ENCODE measurements at regions not wholly inside any gene's neighbourhood (a gene's known extent, or its start where the extent isn't known, plus 50 kb on each side); places are given as distances from the start of the nearest gene placed in this dataset.

- intact Hi-C loops (cut with DNase I) = no loop called here
- Histone ChIP-seq H3K36me3 (no peaks in the 10 kb centered on the region), H3K27me3 (no peaks in the 10 kb centered on the region), H3K4me3 (no peak overlapping the region), H3K9me3 (no peaks in the 10 kb centered on the region), H3K4me1 (peaks cover 0 to 38% (median 14%) of the 10 kb centered on the region in 9 donors), H3K27ac (no peak overlapping the region)
- peak in 1 of 8 donors; percentile 47 for ATAC-seq
- WGBS, 2 donors = 91 to 92% methylated on average over 4 of the region's 4 CpGs
- no peak for DNase-seq
- TF ChIP-seq CTCF (IDR thresholded peaks at IDR 0.05) = no peak
Observed at GRCh38 chr4:123919576-123920098, 523.0 kb downstream of the SPRY1 start.

GRCh38 chr4:123921339-123921738 is 524.7 kb downstream of the SPRY1 start:
- no peaks in the 10 kb centered on the region for H3K9me3 ChIP-seq
- intact Hi-C loops (cut with DNase I) = no loop called here
- peak overlapping the region in 1 of 10 donors; percentile 19 for H3K27ac ChIP-seq
- ATAC-seq (no peak), DNase-seq (no peak)
- H3K4me1 ChIP-seq = peaks cover 0 to 38% (median 14%) of the 10 kb centered on the region in 9 donors
- H3K36me3 ChIP-seq = no peaks in the 10 kb centered on the region
- H3K4me3 ChIP-seq = no peak overlapping the region
- H3K27me3 ChIP-seq = no peaks in the 10 kb centered on the region
- no peak for TF ChIP-seq CTCF (IDR thresholded peaks at IDR 0.05)
- 37 to 46% methylated on average over 5 of the region's 5 CpGs for WGBS, 2 donors

- no peaks in the 10 kb centered on the region for H3K36me3 ChIP-seq
- intact Hi-C loops (cut with DNase I) = no loop called here
- no peak overlapping the region for H3K4me3 ChIP-seq
- peak overlapping the region in 5 of 10 donors; percentile 0 to 51 (median 45) for H3K27ac ChIP-seq
- no peak for DNase-seq
- H3K4me1 ChIP-seq = peaks cover 0 to 43% (median 15%) of the 10 kb centered on the region in 9 donors
- H3K27me3 ChIP-seq = no peaks in the 10 kb centered on the region
- no peak for TF ChIP-seq CTCF (IDR thresholded peaks at IDR 0.05)
- no peaks in the 10 kb centered on the region for H3K9me3 ChIP-seq
- ATAC-seq = peak in 7 of 8 donors; percentile 12 to 71 (median 37)
Observed at GRCh38 chr4:123922847-123923246, 526.3 kb downstream of the SPRY1 start.

- Histone ChIP-seq H3K27ac (no peak overlapping the region), H3K4me1 (peaks cover 0 to 47% (median 20%) of the 10 kb centered on the region in 9 donors), H3K9me3 (no peaks in the 10 kb centered on the region), H3K4me3 (no peak overlapping the region), H3K36me3 (no peaks in the 10 kb centered on the region), H3K27me3 (no peaks in the 10 kb centered on the region)
- WGBS, 2 donors = 86 to 92% methylated on average over 3 of the region's 3 CpGs
- DNase-seq (no peak), ATAC-seq (no peak)
- no peak for TF ChIP-seq CTCF (IDR thresholded peaks at IDR 0.05)
- intact Hi-C loops (cut with DNase I) = no loop called here
Observed at GRCh38 chr4:123924536-123924935, 527.9 kb downstream of the SPRY1 start.
